BLaER1 (cell line): ENCODE measurements at regions not wholly inside any gene's neighbourhood (a gene's known extent, or its start where the extent isn't known, plus 50 kb on each side); places are given as distances from the start of the nearest gene placed in this dataset.
"Not testable (repeated sequence)": the region's sequence is repeated elsewhere in the genome, so short reads cannot be mapped to it uniquely, and the experiment has no call there.

Source experiments
- H3K27ac ChIP-seq: shearing (Covaris generic); formaldehyde crosslinking; 2 replicates; pipeline ENCODE4 v1.8.1; 2022
- H3K27me3 ChIP-seq: shearing (Covaris generic); formaldehyde crosslinking; 2 replicates; pipeline ENCODE4 v1.8.1; 2022
- H3K36me3 ChIP-seq: shearing (Covaris generic); formaldehyde crosslinking; 2 replicates; pipeline ENCODE4 v1.8.1; 2022
- H3K4me1 ChIP-seq: shearing (Covaris generic); formaldehyde crosslinking; 2 replicates; pipeline ENCODE4 v1.8.1; 2022
- H3K4me2 ChIP-seq: shearing (Covaris generic); formaldehyde crosslinking; 2 replicates; pipeline ENCODE4 v1.8.1; 2022
- H3K4me3 ChIP-seq: shearing (Covaris generic); formaldehyde crosslinking; 2 replicates; pipeline ENCODE4 v1.8.1; 2022
- H3K9ac ChIP-seq: shearing (Covaris generic); formaldehyde crosslinking; 2 replicates; pipeline ENCODE4 v1.8.1; 2022
- H3K9me3 ChIP-seq: shearing (Covaris generic); formaldehyde crosslinking; 2 replicates; pipeline ENCODE4 v1.8.1; 2022
- H4K20me1 ChIP-seq: shearing (Covaris generic); formaldehyde crosslinking; 2 replicates; pipeline ENCODE4 v1.8.1; 2022
- Cebpa-rat ChIP-seq: shearing (Covaris generic); IDR thresholded peaks from 2 replicates; pipeline ENCODE4 v1.8.1; 2022

- Histone ChIP-seq H3K27ac (no peak overlapping the region), H3K4me3 (no peak overlapping the region), H3K9me3 (peaks cover 18% of the 10 kb centered on the region), H3K36me3 (peaks cover 7% of the 10 kb centered on the region; the same call in 1 of the 2 replicates), H3K4me2 (no peak overlapping the region), H3K9ac (no peak overlapping the region), H3K27me3 (no peaks in the 10 kb centered on the region), H4K20me1 (no peaks in the 10 kb centered on the region), H3K4me1 (no peaks in the 10 kb centered on the region)
- TF ChIP-seq Cebpa-rat = no peak
Observed at GRCh38 chr12:9340422-9341259, 132.4 kb upstream of the PZP start.

- Histone ChIP-seq H3K27ac (no peak overlapping the region), H4K20me1 (no peaks in the 10 kb centered on the region), H3K36me3 (peaks cover 17% of the 10 kb centered on the region; the same call in 1 of the 2 replicates), H3K4me2 (no peak overlapping the region), H3K27me3 (no peaks in the 10 kb centered on the region), H3K4me3 (no peak overlapping the region), H3K4me1 (no peaks in the 10 kb centered on the region), H3K9ac (no peak overlapping the region), H3K9me3 (peaks cover 27% of the 10 kb centered on the region)
- no peak for TF ChIP-seq Cebpa-rat
Observed at GRCh38 chr12:9337656-9338055, 129.5 kb upstream of the PZP start.

GRCh38 chr12:9336375-9337011 lies 128.3 kb upstream of the PZP start:
- not testable (repeated sequence) for H3K27ac ChIP-seq, H3K27me3 ChIP-seq, H4K20me1 ChIP-seq, H3K9ac ChIP-seq, H3K4me1 ChIP-seq, H3K4me3 ChIP-seq, H3K4me2 ChIP-seq
- Histone ChIP-seq H3K36me3 (peaks cover 17% of the 10 kb centered on the region; the same call in 1 of the 2 replicates), H3K9me3 (peaks cover 27% of the 10 kb centered on the region)

GRCh38 chr12:9335867-9336266 lies 127.7 kb upstream of the PZP start:
- Histone ChIP-seq H3K9ac (no peak overlapping the region), H3K27ac (no peak overlapping the region), H3K4me2 (no peak overlapping the region), H3K27me3 (no peaks in the 10 kb centered on the region), H4K20me1 (no peaks in the 10 kb centered on the region), H3K36me3 (peaks cover 17% of the 10 kb centered on the region; the same call in 1 of the 2 replicates), H3K9me3 (peaks cover 27% of the 10 kb centered on the region), H3K4me1 (no peaks in the 10 kb centered on the region), H3K4me3 (no peak overlapping the region)
- no peak for TF ChIP-seq Cebpa-rat

- Histone ChIP-seq H3K36me3 (peaks cover 17% of the 10 kb centered on the region; the same call in 1 of the 2 replicates), H3K27me3 (no peaks in the 10 kb centered on the region), H3K9me3 (peaks cover 27% of the 10 kb centered on the region), H3K4me3 (no peak overlapping the region), H3K4me2 (no peak overlapping the region), H4K20me1 (no peaks in the 10 kb centered on the region), H3K27ac (no peak overlapping the region), H3K9ac (no peak overlapping the region), H3K4me1 (no peaks in the 10 kb centered on the region)
- TF ChIP-seq Cebpa-rat = no peak
Observed at GRCh38 chr12:9334964-9335363, 126.8 kb upstream of the PZP start.

- Histone ChIP-seq H3K27me3 (no peaks in the 10 kb centered on the region), H3K4me2 (no peak overlapping the region), H4K20me1 (no peaks in the 10 kb centered on the region), H3K4me1 (no peaks in the 10 kb centered on the region), H3K9ac (no peak overlapping the region), H3K36me3 (peaks cover 17% of the 10 kb centered on the region; the same call in 1 of the 2 replicates), H3K27ac (no peak overlapping the region), H3K4me3 (no peak overlapping the region), H3K9me3 (peaks cover 27% of the 10 kb centered on the region)
- TF ChIP-seq Cebpa-rat = no peak
Observed at GRCh38 chr12:9334041-9334692, 126.0 kb upstream of the PZP start.

GRCh38 chr12:9333161-9333560 lies 125.0 kb upstream of the PZP start:
- peaks cover 17% of the 10 kb centered on the region; the same call in 1 of the 2 replicates for H3K36me3 ChIP-seq
- no peak for TF ChIP-seq Cebpa-rat

GRCh38 chr12:9332564-9332963 lies 124.4 kb upstream of the PZP start:
- no peak overlapping the region for H3K4me3 ChIP-seq

More at GRCh38 chr12:9333161-9333560, 125.0 kb upstream of the PZP start:
- Histone ChIP-seq H3K9me3 (peaks cover 27% of the 10 kb centered on the region), H3K9ac (no peak overlapping the region), H4K20me1 (no peaks in the 10 kb centered on the region), H3K4me3 (no peak overlapping the region), H3K27me3 (no peaks in the 10 kb centered on the region), H3K4me1 (no peaks in the 10 kb centered on the region), H3K4me2 (no peak overlapping the region), H3K27ac (no peak overlapping the region)

GRCh38 chr12:9331218-9331626 lies 123.0 kb upstream of the PZP start:
- Histone ChIP-seq H3K36me3 (peaks cover 15% of the 10 kb centered on the region; the same call in 1 of the 2 replicates), H4K20me1 (no peaks in the 10 kb centered on the region), H3K27ac (no peak overlapping the region), H3K4me1 (peaks cover 16% of the 10 kb centered on the region), H3K9me3 (peaks cover 14% of the 10 kb centered on the region), H3K27me3 (no peaks in the 10 kb centered on the region), H3K4me2 (no peak overlapping the region), H3K9ac (no peak overlapping the region), H3K4me3 (no peak overlapping the region)
- no peak for TF ChIP-seq Cebpa-rat

More at GRCh38 chr12:9332564-9332963, 124.4 kb upstream of the PZP start:
- H3K27me3 ChIP-seq = no peaks in the 10 kb centered on the region
- H4K20me1 ChIP-seq = no peaks in the 10 kb centered on the region
- H3K9ac ChIP-seq = no peak overlapping the region
- H3K4me2 ChIP-seq = no peak overlapping the region
- H3K27ac ChIP-seq = no peak overlapping the region
- TF ChIP-seq Cebpa-rat = no peak
- H3K9me3 ChIP-seq = peaks cover 25% of the 10 kb centered on the region
- H3K4me1 ChIP-seq = peaks cover 2% of the 10 kb centered on the region
- peaks cover 17% of the 10 kb centered on the region; the same call in 1 of the 2 replicates for H3K36me3 ChIP-seq

- H3K27ac ChIP-seq = no peak overlapping the region
- H3K36me3 ChIP-seq = no peaks in the 10 kb centered on the region
- no peak overlapping the region for H3K4me2 ChIP-seq
- TF ChIP-seq Cebpa-rat = no peak
- H3K4me1 ChIP-seq = peaks cover 16% of the 10 kb centered on the region
- no peak overlapping the region for H3K4me3 ChIP-seq
- no peaks in the 10 kb centered on the region for H3K27me3 ChIP-seq
- H4K20me1 ChIP-seq = no peaks in the 10 kb centered on the region
- no peak overlapping the region for H3K9ac ChIP-seq
- H3K9me3 ChIP-seq = no peaks in the 10 kb centered on the region
Observed at GRCh38 chr12:9329019-9329418, 120.8 kb upstream of the PZP start.
